GM10266 (cell line): ENCODE measurements at regions not wholly inside any gene's neighbourhood (a gene's known extent, or its start where the extent isn't known, plus 50 kb on each side); places are given as distances from the start of the nearest gene placed in this dataset.

ENCODE experiments used
- DNase-seq: peaks from one replicate; pipeline ENCODE4 v3.0.0; 2012; ENCODE audit errors: extremely low spot score
- CTCF ChIP-seq: IDR thresholded peaks from 2 replicates; pipeline ENCODE4 v1.5.1; 2012; ENCODE audit warnings: mild to moderate bottlenecking, low read depth; ENCODE audit not compliant: control insufficient read depth, insufficient read depth; ENCODE audit errors: missing control alignments

- TF ChIP-seq CTCF: no peak
- no peak for DNase-seq
Measured at GRCh38 chr18:27430595-27430994, 245.5 kb upstream of the CHST9 start.

GRCh38 chr18:27428716-27429475 lies 243.8 kb upstream of the CHST9 start:
- no peak for DNase-seq
- TF ChIP-seq CTCF: no peak

- DNase-seq: no peak
- no peak for TF ChIP-seq CTCF
Measured at GRCh38 chr18:27428120-27428519, 243.0 kb upstream of the CHST9 start.

GRCh38 chr18:27423581-27423980 lies 238.5 kb upstream of the CHST9 start:
- TF ChIP-seq CTCF: no peak
- DNase-seq: no peak

- DNase-seq: no peak
- no peak for TF ChIP-seq CTCF
Measured at GRCh38 chr18:27419646-27420045, 234.5 kb upstream of the CHST9 start.

- no peak for DNase-seq
- TF ChIP-seq CTCF: no peak
Measured at GRCh38 chr18:27415495-27415894, 230.4 kb upstream of the CHST9 start.

GRCh38 chr18:27414682-27415081 lies 229.6 kb upstream of the CHST9 start:
- TF ChIP-seq CTCF: no peak
- DNase-seq: no peak
